GM12872 (cell line): ENCODE measurements at regions not wholly inside any gene's neighbourhood (a gene's known extent, or its start where the extent isn't known, plus 50 kb on each side); places are given as distances from the start of the nearest gene placed in this dataset.

ENCODE experiments used
- CTCF ChIP-seq: IDR thresholded peaks from 3 replicates; pipeline ENCODE4 v1.5.1; 2011; ENCODE audit warnings: low read depth, mild to moderate bottlenecking, low read length, moderate library complexity; ENCODE audit not compliant: insufficient read depth

- TF ChIP-seq CTCF, result no peak
Measured at GRCh38 chr3:15892311-15893227, 94.8 kb upstream of the ANKRD28 start.

GRCh38 chr3:15894382-15894781 lies 96.6 kb upstream of the ANKRD28 start:
- TF ChIP-seq CTCF, result no peak

- no peak for TF ChIP-seq CTCF
Measured at GRCh38 chr3:15896500-15896899, 98.7 kb upstream of the ANKRD28 start.

GRCh38 chr3:15899388-15899787 lies 101.6 kb upstream of the ANKRD28 start:
- no peak for TF ChIP-seq CTCF

GRCh38 chr3:15903164-15903563 lies 105.4 kb upstream of the ANKRD28 start:
- no peak for TF ChIP-seq CTCF

GRCh38 chr3:15903759-15904720 lies 106.3 kb upstream of the ANKRD28 start:
- TF ChIP-seq CTCF, result no peak

- TF ChIP-seq CTCF, result no peak
Measured at GRCh38 chr3:15905041-15905440, 107.3 kb upstream of the ANKRD28 start.
